GM23248 (cell line): ENCODE measurements at regions not wholly inside any gene's neighbourhood (a gene's known extent, or its start where the extent isn't known, plus 50 kb on each side); places are given as distances from the start of the nearest gene placed in this dataset.

Experiments
- EZH2 ChIP-seq: fragments of 200-600 bp; sonication (generic); IDR thresholded peaks from 2 replicates; pipeline ENCODE4 v1.6.1; 2018; ENCODE audit warnings: antibody characterized with exemption, mild to moderate bottlenecking; ENCODE audit not compliant: insufficient read depth, poor library complexity, severe bottlenecking
- EZH2phosphoT487 ChIP-seq: fragments of 200-600 bp; sonication (generic); IDR thresholded peaks from 2 replicates; pipeline ENCODE4 v1.6.1; 2018; ENCODE audit warnings: antibody characterized with exemption, moderate library complexity, mild to moderate bottlenecking, low read depth; ENCODE audit not compliant: insufficient read depth

- TF ChIP-seq EZH2: no peak
- no peak for TF ChIP-seq EZH2phosphoT487
Observed at GRCh38 chr16:73976644-73977043, 320.0 kb upstream of the PSMD7 start.
